A673 (cell line): ENCODE measurements at regions not wholly inside any gene's neighbourhood (a gene's known extent, or its start where the extent isn't known, plus 50 kb on each side); places are given as distances from the start of the nearest gene placed in this dataset.

Source experiments
- CTCF ChIP-seq: fragments of 300-800, 200-600 bp; sonication (generic); conservative IDR thresholded peaks from 2 replicates; pipeline ENCODE4 v1.5.1; 2017; ENCODE audit warnings: low read depth, mild to moderate bottlenecking, antibody characterized with exemption, low read length, moderate library complexity, mixed read lengths
- EZH2 ChIP-seq: fragments of 200-600 bp; sonication (generic); IDR thresholded peaks from 2 replicates; pipeline ENCODE4 v1.6.1; 2017; ENCODE audit warnings: borderline replicate concordance, low read depth, mild to moderate bottlenecking, mixed read lengths, antibody characterized with exemption, low read length; ENCODE audit not compliant: poor library complexity, severe bottlenecking

- no peak for TF ChIP-seq EZH2
- no peak for TF ChIP-seq CTCF
These were observed 137.1 kb downstream of the CDC5L start for GRCh38 chr6:44524476-44525227.
